ENCODE measurements at regions not wholly inside any gene's neighbourhood (a gene's known extent, or its start where the extent isn't known, plus 50 kb on each side); places are given as distances from the start of the nearest gene placed in this dataset.
A peak's percentile ranks its signal among the peaks of the same experiment; 100 is the strongest.

GRCh38 chr2:150610670-150611279 lies 123.3 kb upstream of the RND3 start:
- peak; percentile 76 for TF ChIP-seq CTCF (IDR thresholded peaks at IDR 0.05; ENCODE audit: extremely low read depth, low read depth, low read length)
- H3K27ac ChIP-seq (ENCODE audit: low read depth, low read length): peak overlapping the region; percentile 74
- H3K27me3 ChIP-seq (ENCODE audit: insufficient read depth, low read length): no peaks in the 10 kb centered on the region
- no peaks in the 10 kb centered on the region for H4K20me1 ChIP-seq (ENCODE audit: insufficient read depth, low read length)
- peaks cover 11% of the 10 kb centered on the region for H3K79me2 ChIP-seq (ENCODE audit: insufficient read depth, low read length)
- peaks cover 26% of the 10 kb centered on the region for H3K4me1 ChIP-seq (ENCODE audit: insufficient read depth, low read length)
- H3K36me3 ChIP-seq (ENCODE audit: insufficient read depth, low read length): no peaks in the 10 kb centered on the region
- H2AFZ ChIP-seq (ENCODE audit: low read length): peak overlapping the region; percentile 23
- DNase-seq (ENCODE audit: insufficient read length, low spot score, missing footprints): peak; percentile 37
- no peak overlapping the region for H3K4me3 ChIP-seq (ENCODE audit: insufficient read depth, low read length)
- peak overlapping the region; percentile 63 for H3K4me2 ChIP-seq (ENCODE audit: insufficient read depth, low read length)
- no peaks in the 10 kb centered on the region for H3K9me3 ChIP-seq (ENCODE audit: low read depth, low read length)

DNA sequence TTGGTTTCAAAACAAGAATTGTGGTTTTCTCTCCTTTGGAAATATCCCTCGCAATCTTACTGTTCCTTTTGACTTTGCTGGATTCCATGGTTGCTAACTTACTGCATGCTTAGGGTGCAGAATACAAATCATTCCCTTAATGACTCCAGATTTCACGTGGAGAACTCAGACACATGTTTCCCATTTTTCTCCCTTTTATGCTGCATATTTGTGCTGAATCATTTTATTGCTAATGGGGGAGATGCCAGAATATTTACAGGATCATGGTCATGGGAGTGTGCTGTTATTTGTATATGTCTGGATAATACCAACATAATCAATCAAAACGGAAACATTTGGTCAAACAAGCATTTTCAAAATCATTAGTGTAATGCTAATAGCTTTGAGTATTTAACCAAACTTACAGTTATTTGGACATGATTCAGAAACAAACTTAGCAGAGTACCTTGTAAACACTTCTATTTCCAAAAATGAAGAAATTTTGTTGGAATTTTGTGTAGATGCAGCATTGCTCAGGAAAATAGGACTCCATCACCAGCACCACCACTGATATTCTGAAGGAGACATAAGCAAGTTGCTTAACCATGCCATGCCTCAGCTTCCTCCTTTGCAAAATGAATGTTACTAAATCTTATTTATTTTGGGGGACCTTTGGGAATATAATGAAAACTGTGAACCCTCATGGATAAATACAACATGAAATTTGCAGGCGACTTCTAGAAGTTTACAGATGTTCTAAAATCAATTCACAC lies 122.5 kb upstream of the RND3 start:
- H2AFZ ChIP-seq (ENCODE audit: low read length): peak overlapping the region; percentile 27
- no peaks in the 10 kb centered on the region for H3K9me3 ChIP-seq (ENCODE audit: low read depth, low read length)
- H3K4me2 ChIP-seq (ENCODE audit: insufficient read depth, low read length): peak overlapping the region; percentile 63
- H3K27me3 ChIP-seq (ENCODE audit: insufficient read depth, low read length): no peaks in the 10 kb centered on the region
- peak overlapping the region; percentile 32 for H3K4me3 ChIP-seq (ENCODE audit: insufficient read depth, low read length)
- H3K27ac ChIP-seq (ENCODE audit: low read depth, low read length): peak overlapping the region; percentile 74
- TF ChIP-seq CTCF (IDR thresholded peaks at IDR 0.05; ENCODE audit: extremely low read depth, low read depth, low read length): no peak
- DNase-seq (ENCODE audit: insufficient read length, low spot score, missing footprints): peak; percentile 63
- H3K79me2 ChIP-seq (ENCODE audit: insufficient read depth, low read length): peaks cover 11% of the 10 kb centered on the region
- no peaks in the 10 kb centered on the region for H4K20me1 ChIP-seq (ENCODE audit: insufficient read depth, low read length)
- peaks cover 26% of the 10 kb centered on the region for H3K4me1 ChIP-seq (ENCODE audit: insufficient read depth, low read length)
- H3K36me3 ChIP-seq (ENCODE audit: insufficient read depth, low read length): no peaks in the 10 kb centered on the region

DNA sequence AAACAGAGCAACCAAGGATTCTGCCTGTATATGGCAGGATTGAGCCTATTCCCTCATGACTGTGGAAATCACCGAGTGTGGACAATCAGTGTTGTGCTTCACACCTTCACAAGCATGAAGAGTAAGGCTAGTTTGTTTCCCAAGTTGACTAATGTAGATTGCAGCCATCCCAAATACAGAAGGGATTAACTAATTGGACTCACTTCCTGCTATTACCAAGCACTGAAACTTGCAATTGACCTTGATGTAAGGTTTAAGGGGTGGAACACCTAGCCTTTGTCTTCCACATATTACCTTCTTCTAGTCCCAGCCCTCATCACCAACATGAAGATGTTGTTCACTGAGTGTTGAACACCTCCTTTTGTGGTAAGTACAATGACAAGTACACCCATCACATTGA lies 120.9 kb upstream of the RND3 start:
- no peaks in the 10 kb centered on the region for H4K20me1 ChIP-seq (ENCODE audit: insufficient read depth, low read length)
- H3K27me3 ChIP-seq (ENCODE audit: insufficient read depth, low read length): no peaks in the 10 kb centered on the region
- DNase-seq (ENCODE audit: insufficient read length, low spot score, missing footprints): no peak
- H3K4me1 ChIP-seq (ENCODE audit: insufficient read depth, low read length): peaks cover 26% of the 10 kb centered on the region
- H2AFZ ChIP-seq (ENCODE audit: low read length): no peak overlapping the region
- no peak for TF ChIP-seq CTCF (IDR thresholded peaks at IDR 0.05; ENCODE audit: extremely low read depth, low read depth, low read length)
- H3K36me3 ChIP-seq (ENCODE audit: insufficient read depth, low read length): no peaks in the 10 kb centered on the region
- H3K27ac ChIP-seq (ENCODE audit: low read depth, low read length): no peak overlapping the region
- no peak overlapping the region for H3K4me3 ChIP-seq (ENCODE audit: insufficient read depth, low read length)
- H3K9me3 ChIP-seq (ENCODE audit: low read depth, low read length): no peaks in the 10 kb centered on the region
- peaks cover 11% of the 10 kb centered on the region for H3K79me2 ChIP-seq (ENCODE audit: insufficient read depth, low read length)
- no peak overlapping the region for H3K4me2 ChIP-seq (ENCODE audit: insufficient read depth, low read length)

- Histone ChIP-seq H3K9me3 (ENCODE audit: low read depth, low read length) (no peaks in the 10 kb centered on the region), H3K79me2 (ENCODE audit: insufficient read depth, low read length) (peaks cover 11% of the 10 kb centered on the region), H3K36me3 (ENCODE audit: insufficient read depth, low read length) (no peaks in the 10 kb centered on the region), H3K4me2 (ENCODE audit: insufficient read depth, low read length) (no peak overlapping the region), H2AFZ (ENCODE audit: low read length) (peak overlapping the region; percentile 56), H3K4me1 (ENCODE audit: insufficient read depth, low read length) (peaks cover 26% of the 10 kb centered on the region), H4K20me1 (ENCODE audit: insufficient read depth, low read length) (no peaks in the 10 kb centered on the region), H3K4me3 (ENCODE audit: insufficient read depth, low read length) (no peak overlapping the region), H3K27me3 (ENCODE audit: insufficient read depth, low read length) (no peaks in the 10 kb centered on the region), H3K27ac (ENCODE audit: low read depth, low read length) (peak overlapping the region; percentile 35)
- no peak for TF ChIP-seq CTCF (IDR thresholded peaks at IDR 0.05; ENCODE audit: extremely low read depth, low read depth, low read length)
- no peak for DNase-seq (ENCODE audit: insufficient read length, low spot score, missing footprints)
Measured at GRCh38 chr2:150607390-150607811, 119.9 kb upstream of the RND3 start.

Measured in osteoblast (primary cell).